OCI-LY7 (cell line): ENCODE measurements at regions not wholly inside any gene's neighbourhood (a gene's known extent, or its start where the extent isn't known, plus 50 kb on each side); places are given as distances from the start of the nearest gene placed in this dataset.

Source experiments
- CTCF ChIP-seq: fragments of 200-600 bp; sonication (generic); conservative IDR thresholded peaks from 2 replicates; pipeline ENCODE4 v1.5.1; 2014; ENCODE audit warnings: mild to moderate bottlenecking, antibody characterized with exemption, low read length, moderate library complexity, mixed read lengths
- EZH2phosphoT487 ChIP-seq: fragments of 200-600 bp; sonication (generic); IDR thresholded peaks from 2 replicates; pipeline ENCODE4 v1.6.1; 2018; ENCODE audit warnings: low read depth, borderline replicate concordance, mild to moderate bottlenecking, mixed run types, antibody characterized with exemption, low read length, moderate library complexity, mixed read lengths

GRCh38 chr21:28133116-28133515 is 859.6 kb downstream of the LTN1 start:
- TF ChIP-seq CTCF (no peak), EZH2phosphoT487 (no peak)
